Progenitor cell of endocrine pancreas (in vitro differentiated cells): ENCODE measurements at regions not wholly inside any gene's neighbourhood (a gene's known extent, or its start where the extent isn't known, plus 50 kb on each side); places are given as distances from the start of the nearest gene placed in this dataset.
"Not testable (repeated sequence)": the region's sequence is repeated elsewhere in the genome, so short reads cannot be mapped to it uniquely, and the experiment has no call there.

ENCODE experiments used
- DNase-seq: peaks from one replicate; pipeline ENCODE4 v3.0.0; 2021; ENCODE audit warnings: low spot score; ENCODE audit not compliant: unreplicated experiment
- H3K27ac Mint-ChIP-seq: 2 replicates; pipeline ENCODE4 v1.8.0; 2021; ENCODE audit warnings: mild to moderate bottlenecking, moderate library complexity, mixed read lengths
- H3K27me3 Mint-ChIP-seq: 2 replicates; pipeline ENCODE4 v1.8.0; 2021; ENCODE audit warnings: mixed read lengths
- H3K36me3 Mint-ChIP-seq: 2 replicates; pipeline ENCODE4 v1.8.0; 2022; ENCODE audit warnings: mixed read lengths; ENCODE audit not compliant: insufficient read depth
- H3K4me1 Mint-ChIP-seq: 2 replicates; pipeline ENCODE4 v1.8.0; 2021; ENCODE audit warnings: low read depth, mixed read lengths
- H3K4me3 Mint-ChIP-seq: 2 replicates; pipeline ENCODE4 v1.8.0; 2021; ENCODE audit warnings: low read depth, mild to moderate bottlenecking, moderate library complexity, mixed read lengths
- H3K9me3 Mint-ChIP-seq: 2 replicates; pipeline ENCODE4 v1.8.0; 2021; ENCODE audit warnings: low read depth, mixed read lengths
- TF ChIP-seq, protein P1 (sequence below): fragments of 200-600 bp; sonication (generic); IDR thresholded peaks from one replicate; pipeline ENCODE4 v1.5.0; 2021; ENCODE audit warnings: antibody characterized with exemption, mild to moderate bottlenecking; ENCODE audit not compliant: unreplicated experiment

DNA sequence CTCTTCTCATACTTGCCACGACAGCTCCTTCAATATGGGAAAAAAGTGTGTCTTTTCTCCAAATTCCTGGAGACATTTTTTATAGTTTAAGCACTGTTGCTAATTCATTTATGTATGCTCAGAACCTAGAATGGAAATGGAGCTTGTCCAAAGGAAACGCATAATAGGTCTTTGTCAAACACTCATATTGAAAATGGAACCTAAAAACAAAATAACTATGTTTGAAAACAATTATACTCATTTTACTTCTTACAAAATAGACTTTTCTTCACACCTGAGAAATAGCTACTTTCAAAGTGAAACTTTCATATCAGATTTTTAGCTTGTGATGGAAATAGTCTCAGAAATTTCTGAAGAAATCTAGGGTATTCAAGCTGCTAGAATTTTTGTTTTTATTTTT is 529.7 kb upstream of the BOD1L1 start:
- Mint-ChIP-seq H3K4me1 (peaks cover 9% of the 10 kb centered on the region), H3K36me3 (no peaks in the 10 kb centered on the region), H3K4me3 (no peak overlapping the region), H3K27ac (no peak overlapping the region), H3K9me3 (no peaks in the 10 kb centered on the region), H3K27me3 (no peaks in the 10 kb centered on the region)
- TF ChIP-seq, protein P1, sequence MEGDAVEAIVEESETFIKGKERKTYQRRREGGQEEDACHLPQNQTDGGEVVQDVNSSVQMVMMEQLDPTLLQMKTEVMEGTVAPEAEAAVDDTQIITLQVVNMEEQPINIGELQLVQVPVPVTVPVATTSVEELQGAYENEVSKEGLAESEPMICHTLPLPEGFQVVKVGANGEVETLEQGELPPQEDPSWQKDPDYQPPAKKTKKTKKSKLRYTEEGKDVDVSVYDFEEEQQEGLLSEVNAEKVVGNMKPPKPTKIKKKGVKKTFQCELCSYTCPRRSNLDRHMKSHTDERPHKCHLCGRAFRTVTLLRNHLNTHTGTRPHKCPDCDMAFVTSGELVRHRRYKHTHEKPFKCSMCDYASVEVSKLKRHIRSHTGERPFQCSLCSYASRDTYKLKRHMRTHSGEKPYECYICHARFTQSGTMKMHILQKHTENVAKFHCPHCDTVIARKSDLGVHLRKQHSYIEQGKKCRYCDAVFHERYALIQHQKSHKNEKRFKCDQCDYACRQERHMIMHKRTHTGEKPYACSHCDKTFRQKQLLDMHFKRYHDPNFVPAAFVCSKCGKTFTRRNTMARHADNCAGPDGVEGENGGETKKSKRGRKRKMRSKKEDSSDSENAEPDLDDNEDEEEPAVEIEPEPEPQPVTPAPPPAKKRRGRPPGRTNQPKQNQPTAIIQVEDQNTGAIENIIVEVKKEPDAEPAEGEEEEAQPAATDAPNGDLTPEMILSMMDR = no peak
- no peak for DNase-seq

GRCh38 chr4:14165222-14165920 is 537.8 kb upstream of the BOD1L1 start:
- Mint-ChIP-seq H3K36me3 (no peaks in the 10 kb centered on the region), H3K27me3 (no peaks in the 10 kb centered on the region), H3K4me1 (peaks cover 8% of the 10 kb centered on the region), H3K27ac (no peak overlapping the region), H3K9me3 (no peaks in the 10 kb centered on the region), H3K4me3 (no peak overlapping the region)
- DNase-seq = no peak
- TF ChIP-seq, protein P1 = no peak

- no peak overlapping the region for H3K4me3 Mint-ChIP-seq
- DNase-seq = no peak
- H3K36me3 Mint-ChIP-seq = no peaks in the 10 kb centered on the region
- H3K27me3 Mint-ChIP-seq = peaks cover 19% of the 10 kb centered on the region
- TF ChIP-seq, protein P1 = no peak
- H3K4me1 Mint-ChIP-seq = peaks cover 15% of the 10 kb centered on the region
- no peak overlapping the region for H3K27ac Mint-ChIP-seq
- no peaks in the 10 kb centered on the region for H3K9me3 Mint-ChIP-seq
Measured at GRCh38 chr4:14167876-14168510, 540.5 kb upstream of the BOD1L1 start.

- H3K27ac Mint-ChIP-seq = no peak overlapping the region
- peaks cover 11% of the 10 kb centered on the region for H3K4me1 Mint-ChIP-seq
- no peaks in the 10 kb centered on the region for H3K36me3 Mint-ChIP-seq
- TF ChIP-seq, protein P1 = no peak
- no peak overlapping the region for H3K4me3 Mint-ChIP-seq
- H3K9me3 Mint-ChIP-seq = no peaks in the 10 kb centered on the region
- H3K27me3 Mint-ChIP-seq = peaks cover 26% of the 10 kb centered on the region
- no peak for DNase-seq
Measured at GRCh38 chr4:14168919-14169318, 541.4 kb upstream of the BOD1L1 start.

- Mint-ChIP-seq H3K4me3 (no peak overlapping the region), H3K36me3 (no peaks in the 10 kb centered on the region), H3K27ac (no peak overlapping the region), H3K9me3 (no peaks in the 10 kb centered on the region), H3K4me1 (peaks cover 11% of the 10 kb centered on the region), H3K27me3 (peaks cover 32% of the 10 kb centered on the region)
- DNase-seq = no peak
- TF ChIP-seq, protein P1 = no peak
Measured at GRCh38 chr4:14169460-14169859, 541.9 kb upstream of the BOD1L1 start.

DNA sequence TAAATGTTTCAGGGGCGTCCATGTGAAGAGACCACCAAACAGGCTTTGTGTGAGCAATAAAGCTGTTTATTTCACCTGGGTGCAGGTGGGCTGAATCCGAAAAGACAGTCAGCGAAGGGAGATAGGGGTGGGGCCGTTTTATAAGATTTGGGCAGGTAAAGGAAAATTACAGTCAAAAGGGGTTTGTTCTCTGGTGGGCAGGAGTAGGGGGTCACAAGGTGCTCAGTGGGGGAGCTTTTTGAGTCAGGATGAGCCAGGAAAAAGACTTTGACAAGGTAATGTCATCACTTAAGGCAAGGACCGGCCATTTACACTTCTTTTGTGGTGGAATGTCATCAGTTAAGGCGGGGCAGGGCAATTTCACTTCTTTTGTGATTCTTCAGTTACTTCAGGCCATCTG is 542.4 kb upstream of the BOD1L1 start:
- peaks cover 37% of the 10 kb centered on the region for H3K27me3 Mint-ChIP-seq
- not testable (repeated sequence) for H3K27ac Mint-ChIP-seq, H3K4me3 Mint-ChIP-seq, H3K9me3 Mint-ChIP-seq, H3K36me3 Mint-ChIP-seq, DNase-seq
- H3K4me1 Mint-ChIP-seq = peaks cover 11% of the 10 kb centered on the region
